IMR-90 (cell line): ENCODE measurements at regions not wholly inside any gene's neighbourhood (a gene's known extent, or its start where the extent isn't known, plus 50 kb on each side); places are given as distances from the start of the nearest gene placed in this dataset.
"Not testable (repeated sequence)": the region's sequence is repeated elsewhere in the genome, so short reads cannot be mapped to it uniquely, and the experiment has no call there.

Experiments
- ATAC-seq: fragments of 200-7000 bp; cut with Tn5 transposase; 2 replicates; pipeline ENCODE4 v1.9.1; 2020; ENCODE audit warnings: low read depth, mild to moderate bottlenecking, moderate library complexity
- BruUV-seq: library from RNA; stranded (reverse); fragments of 400-500 nt; replicated peaks from 2 replicates; lab custom pipeline; 2021; lab: Mats Ljungman, UMichigan
- CTCF ChIA-PET: fragments of 300-600 bp; formaldehyde crosslinking; extraction: SDS; loops from one replicate; lab custom pipeline; 2021; ENCODE audit warnings: antibody characterized with exemption; lab: Yijun Ruan, JAX
- POLR2A ChIA-PET: fragments of 300-600 bp; sonication (Branson Sonifier 250); formaldehyde crosslinking; loops from one replicate; lab custom pipeline; 2022; ENCODE audit warnings: antibody characterized with exemption; ENCODE audit not compliant: unreplicated experiment; lab: Charles Lee
- DNase-seq: peaks from one replicate; pipeline ENCODE4 v3.0.0; 2013
- H2AFZ ChIP-seq: replicated peaks from 2 replicates; pipeline ENCODE3; 2013; ENCODE audit warnings: low read length, mild to moderate bottlenecking; ENCODE audit not compliant: poor library complexity
- H2AK5ac ChIP-seq: 2 replicates; pipeline ENCODE4 v1.6.1; 2013; ENCODE audit warnings: low read depth, low read length, inconsistent platforms
- H2AK9ac ChIP-seq: replicated peaks from 2 replicates; pipeline ENCODE3; 2013; ENCODE audit warnings: mild to moderate bottlenecking, low read depth, low read length, moderate library complexity; ENCODE audit not compliant: poor library complexity
- H2BK120ac ChIP-seq: 2 replicates; pipeline ENCODE4 v1.6.1; 2013; ENCODE audit warnings: low read depth, low read length, inconsistent platforms
- H2BK15ac ChIP-seq: 3 replicates; pipeline ENCODE4 v1.6.1; 2013; ENCODE audit warnings: low read depth, low read length, inconsistent platforms
- H2BK20ac ChIP-seq: 2 replicates; pipeline ENCODE4 v1.6.1; 2013; ENCODE audit warnings: low read depth, mild to moderate bottlenecking, inconsistent platforms, low read length, moderate library complexity
- H2BK5ac ChIP-seq: 2 replicates; pipeline ENCODE4 v1.6.1; 2013; ENCODE audit warnings: mild to moderate bottlenecking, low read depth, low read length, inconsistent platforms; ENCODE audit not compliant: poor library complexity, severe bottlenecking
- H3K14ac ChIP-seq: replicated peaks from 2 replicates; pipeline ENCODE4 v1.6.1; 2013; ENCODE audit warnings: low read depth, low read length, inconsistent platforms
- H3K18ac ChIP-seq: 2 replicates; pipeline ENCODE4 v1.6.1; 2013; ENCODE audit warnings: low read depth, low read length, control low read depth
- H3K23ac ChIP-seq: 2 replicates; pipeline ENCODE4 v1.6.1; 2013; ENCODE audit warnings: low read depth, low read length, inconsistent platforms
- H3K27ac ChIP-seq: 2 replicates; pipeline ENCODE4 v1.5.1; 2013; ENCODE audit warnings: mild to moderate bottlenecking, control low read depth, low read length; ENCODE audit not compliant: insufficient read depth
- H3K27me3 ChIP-seq: 2 replicates; pipeline ENCODE4 v1.6.1; 2013; ENCODE audit warnings: low read length; ENCODE audit not compliant: control insufficient read depth, insufficient read depth
- H3K36me3 ChIP-seq: 2 replicates; pipeline ENCODE4 v1.6.1; 2013; ENCODE audit warnings: low read length, mixed read lengths; ENCODE audit not compliant: control insufficient read depth, insufficient read depth
- H3K4ac ChIP-seq: 2 replicates; pipeline ENCODE4 v1.6.1; 2013; ENCODE audit warnings: low read depth, low read length, inconsistent platforms
- H3K4me1 ChIP-seq: 2 replicates; pipeline ENCODE4 v1.6.1; 2013; ENCODE audit warnings: low read length, mixed read lengths; ENCODE audit not compliant: control insufficient read depth, insufficient read depth
- H3K4me2 ChIP-seq: 2 replicates; pipeline ENCODE4 v1.6.1; 2013; ENCODE audit warnings: low read depth, mild to moderate bottlenecking, control low read depth, low read length, moderate library complexity
- H3K4me3 ChIP-seq: 2 replicates; pipeline ENCODE4 v1.5.1; 2013; ENCODE audit warnings: low read depth, mild to moderate bottlenecking, control low read depth, low read length, moderate library complexity; ENCODE audit not compliant: insufficient read depth
- H3K56ac ChIP-seq: 2 replicates; pipeline ENCODE4 v1.6.1; 2013; ENCODE audit warnings: low read length, inconsistent platforms; ENCODE audit not compliant: insufficient read depth; ENCODE audit errors: extremely low read depth
- H3K79me1 ChIP-seq, 2 experiments: 2 replicates each; pipeline ENCODE4 v1.6.1; 2013; ENCODE audit warnings: low read length in 2 of 2, inconsistent platforms in 1 of 2, low read depth in 1 of 2
- H3K9ac ChIP-seq: 2 replicates; pipeline ENCODE4 v1.6.1; 2013; ENCODE audit warnings: low read depth, low read length, control low read depth
- H3K9me1 ChIP-seq: 2 replicates; pipeline ENCODE4 v1.6.1; 2013; ENCODE audit warnings: low read length, inconsistent platforms; ENCODE audit not compliant: insufficient read depth
- H3K9me3 ChIP-seq: 2 replicates; pipeline ENCODE4 v1.6.1; 2013; ENCODE audit warnings: low read length; ENCODE audit not compliant: control insufficient read depth, insufficient read depth
- H4K20me1 ChIP-seq: 2 replicates; pipeline ENCODE4 v1.6.1; 2013; ENCODE audit warnings: low read length, inconsistent platforms; ENCODE audit not compliant: insufficient read depth
- H4K5ac ChIP-seq: 2 replicates; pipeline ENCODE4 v1.6.1; 2013; ENCODE audit warnings: mild to moderate bottlenecking, low read depth, low read length, control low read depth
- H4K8ac ChIP-seq, 2 experiments: 2 replicates each; pipeline ENCODE4 v1.6.1; 2013; ENCODE audit warnings: low read depth in 2 of 2, low read length in 2 of 2, control low read depth in 1 of 2, inconsistent platforms in 1 of 2
- H4K91ac ChIP-seq: 2 replicates; pipeline ENCODE4 v1.6.1; 2013; ENCODE audit warnings: low read depth, low read length, inconsistent platforms; ENCODE audit not compliant: insufficient read depth
- WGBS, 2 experiments: methylation state at CpG; one replicate each; pipeline versions ENCODE4 v1.1.5 to v1.1.7; 2013; ENCODE audit warnings: missing lambda C conversion rate in 2 of 2; ENCODE audit not compliant: insufficient read length in 1 of 2; ENCODE audit errors: extremely low coverage in 2 of 2; 5-methylcytosine and 5-hydroxymethylcytosine counted together
- dilution Hi-C: fragments of 300-500 bp; cut with HindIII; formaldehyde crosslinking; loops from one replicate; pipeline ENCODE4 v1.14.3; 2018; ENCODE audit warnings: low sequenced_read_pairs; ENCODE audit not compliant: unreplicated experiment
- in situ Hi-C: fragments of 300-500 bp; cut with MboI; formaldehyde crosslinking; loops from 3 replicates; pipeline ENCODE4 v1.14.3; 2019; ENCODE audit warnings: low sequenced_read_pairs, inconsistent platforms, mixed read lengths
- intact Hi-C: fragments of 100-400 bp; cut with micrococcal nuclease; formaldehyde crosslinking; loops from 2 replicates; pipeline ENCODE4 v1.10.0; 2022

- H2AK5ac ChIP-seq, H2AFZ ChIP-seq, H3K4ac ChIP-seq, H4K8ac ChIP-seq, H3K4me2 ChIP-seq, H3K56ac ChIP-seq, H2BK120ac ChIP-seq, H3K9me1 ChIP-seq, intact Hi-C loops, H4K91ac ChIP-seq, BruUV-seq, H3K14ac ChIP-seq, H3K18ac ChIP-seq, H3K4me1 ChIP-seq, H3K27me3 ChIP-seq, H2BK20ac ChIP-seq, H3K36me3 ChIP-seq, H4K5ac ChIP-seq, H3K9ac ChIP-seq, H2BK5ac ChIP-seq, H3K27ac ChIP-seq, H3K4me3 ChIP-seq, dilution Hi-C loops, POLR2A ChIA-PET, H3K23ac ChIP-seq, ATAC-seq, DNase-seq, H4K20me1 ChIP-seq, H3K79me1 ChIP-seq, in situ Hi-C loops, CTCF ChIA-PET, H2BK15ac ChIP-seq, H2AK9ac ChIP-seq: not testable (repeated sequence)
- peaks cover 12% of the 10 kb centered on the region for H3K9me3 ChIP-seq
- no CpG with 5 or more reads among the region's 1 CpG for WGBS, 2 experiments
Observed at GRCh38 chr1:98108378-98108777, 187.5 kb upstream of the DPYD start.
